Mesenchymal stem cell (in vitro differentiated cells and primary cell): ENCODE measurements at regions not wholly inside any gene's neighbourhood (a gene's known extent, or its start where the extent isn't known, plus 50 kb on each side); places are given as distances from the start of the nearest gene placed in this dataset.

Experiments used
- DNase-seq: peaks from one replicate; pipeline ENCODE4 v3.0.0-alpha.2; 2013
- H2AFZ ChIP-seq: one replicate; pipeline ENCODE4 v1.6.1; 2013; ENCODE audit warnings: low read depth, mild to moderate bottlenecking, control low read depth, inconsistent platforms, low read length, moderate library complexity
- H2AK5ac ChIP-seq: 2 replicates; pipeline ENCODE4 v1.6.1; 2013; ENCODE audit warnings: low read length, moderate library complexity, mild to moderate bottlenecking, inconsistent platforms; ENCODE audit not compliant: severe bottlenecking
- H2BK120ac ChIP-seq: one replicate; pipeline ENCODE4 v1.6.1; 2013; ENCODE audit warnings: low read depth, mild to moderate bottlenecking, inconsistent platforms, low read length, moderate library complexity
- H2BK12ac ChIP-seq, 2 experiments: one replicate each; pipeline ENCODE4 v1.6.1; 2013; ENCODE audit warnings: inconsistent platforms in 2 of 2, low read length in 2 of 2, mild to moderate bottlenecking in 2 of 2, moderate library complexity in 2 of 2, control low read depth in 1 of 2
- H2BK15ac ChIP-seq: one replicate; pipeline ENCODE4 v1.6.1; 2013; ENCODE audit warnings: mild to moderate bottlenecking, low read depth, inconsistent platforms; ENCODE audit not compliant: poor library complexity, severe bottlenecking
- H2BK5ac ChIP-seq: 2 replicates; pipeline ENCODE4 v1.6.1; 2013; ENCODE audit warnings: low read depth, mild to moderate bottlenecking, low read length, control low read depth, inconsistent platforms; ENCODE audit not compliant: poor library complexity, severe bottlenecking
- H3K14ac ChIP-seq, 2 experiments: one replicate each; pipeline ENCODE4 v1.6.1; 2013; ENCODE audit warnings: inconsistent platforms in 2 of 2, low read length in 2 of 2, control low read depth in 1 of 2, mild to moderate bottlenecking in 1 of 2, moderate library complexity in 1 of 2
- H3K18ac ChIP-seq, 2 experiments: one replicate each; pipeline ENCODE4 v1.6.1; 2013; ENCODE audit warnings: inconsistent platforms in 2 of 2, low read length in 2 of 2, control low read depth in 1 of 2, low read depth in 1 of 2, mild to moderate bottlenecking in 1 of 2
- H3K23ac ChIP-seq, 2 experiments: one replicate each; pipeline ENCODE4 v1.6.1; 2013; ENCODE audit warnings: inconsistent platforms in 2 of 2, low read length in 2 of 2, mild to moderate bottlenecking in 2 of 2, moderate library complexity in 2 of 2, control low read depth in 1 of 2
- H3K27ac ChIP-seq: 2 replicates; pipeline ENCODE4 v1.5.1; 2013; ENCODE audit warnings: mild to moderate bottlenecking, moderate library complexity, low read length, control low read depth, inconsistent platforms; ENCODE audit not compliant: poor library complexity, severe bottlenecking
- H3K27me3 ChIP-seq, 2 experiments: 2 replicates each; pipeline versions ENCODE4 v1.6.1 to v1.7.0; 2013; ENCODE audit warnings: low read length in 2 of 2, mild to moderate bottlenecking in 2 of 2, moderate library complexity in 2 of 2, control low read depth in 1 of 2, inconsistent platforms in 1 of 2; ENCODE audit not compliant: control insufficient read depth in 1 of 2, insufficient read depth in 1 of 2
- H3K36me3 ChIP-seq, 2 experiments: 2 replicates each; pipeline versions ENCODE4 v1.6.1 to v1.7.0; 2013; ENCODE audit warnings: low read length in 2 of 2, control low read depth in 1 of 2, inconsistent platforms in 1 of 2, low read depth in 1 of 2, mild to moderate bottlenecking in 1 of 2; ENCODE audit not compliant: insufficient read depth in 2 of 2, control insufficient read depth in 1 of 2
- H3K4ac ChIP-seq, 2 experiments: one replicate each; pipeline ENCODE4 v1.6.1; 2013; ENCODE audit warnings: inconsistent platforms in 2 of 2, low read length in 2 of 2, mild to moderate bottlenecking in 2 of 2, moderate library complexity in 2 of 2, control low read depth in 1 of 2, low read depth in 1 of 2
- H3K4me1 ChIP-seq: 2 replicates; pipeline ENCODE4 v1.6.1; 2013; ENCODE audit warnings: low read depth, low read length, control low read depth; ENCODE audit not compliant: control insufficient read depth, insufficient read depth
- H3K4me2 ChIP-seq: 2 replicates; pipeline ENCODE4 v1.6.1; 2013; ENCODE audit warnings: low read length, mild to moderate bottlenecking, inconsistent platforms; ENCODE audit not compliant: poor library complexity, severe bottlenecking
- H3K4me3 ChIP-seq, 2 experiments: 2 replicates each; pipeline versions ENCODE4 v1.5.1 to v1.7.0; 2013; ENCODE audit warnings: low read length in 2 of 2, mild to moderate bottlenecking in 2 of 2, control low read depth in 1 of 2, low read depth in 1 of 2; ENCODE audit not compliant: insufficient read depth in 1 of 2
- H3K79me1 ChIP-seq: replicated peaks from 2 replicates; pipeline ENCODE4 v1.6.1; 2013; ENCODE audit warnings: mild to moderate bottlenecking, control low read depth, low read length, inconsistent platforms; ENCODE audit not compliant: poor library complexity, severe bottlenecking
- H3K9ac ChIP-seq: 2 replicates; pipeline ENCODE4 v1.7.0; 2013; ENCODE audit warnings: mild to moderate bottlenecking, low read length, moderate library complexity
- H3K9me3 ChIP-seq: 2 replicates; pipeline ENCODE4 v1.7.0; 2013; ENCODE audit warnings: mild to moderate bottlenecking, low read length; ENCODE audit not compliant: control insufficient read depth
- H4K8ac ChIP-seq: one replicate; pipeline ENCODE4 v1.6.1; 2013; ENCODE audit warnings: inconsistent platforms, mild to moderate bottlenecking, low read length, moderate library complexity
- H4K91ac ChIP-seq: one replicate; pipeline ENCODE4 v1.6.1; 2013; ENCODE audit warnings: mild to moderate bottlenecking, low read length, inconsistent platforms
- WGBS: methylation state at CpG from one replicate; pipeline ENCODE4 v1.1.7; 2013; ENCODE audit warnings: mixed read lengths; 5-methylcytosine and 5-hydroxymethylcytosine counted together

DNA sequence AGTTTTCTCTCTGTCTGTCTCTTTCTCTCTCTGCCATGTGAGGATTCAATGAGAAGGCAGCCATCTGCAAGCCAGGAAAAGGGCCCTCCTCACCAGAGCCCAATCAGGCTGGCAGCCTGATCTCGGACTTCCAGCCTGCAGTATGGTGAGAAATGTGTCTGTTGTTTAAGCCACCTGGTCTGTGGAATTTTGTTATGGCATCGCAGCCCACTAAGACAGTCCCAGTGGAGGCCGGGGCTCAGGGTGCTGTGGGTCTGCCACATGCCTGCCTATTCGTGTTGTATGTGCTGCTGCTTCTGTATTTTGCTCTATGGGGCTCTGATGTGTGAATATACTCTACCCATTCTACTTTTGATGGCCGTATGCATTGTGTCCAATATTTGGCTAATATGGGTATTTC, 139.0 kb upstream of the HS6ST1 start:
- Histone ChIP-seq H4K91ac (no peak overlapping the region), H2BK12ac (no peak overlapping the region), H3K4me1 (peaks cover 7% of the 10 kb centered on the region), H3K14ac (no peak overlapping the region), H3K4ac (no peak overlapping the region), H3K27me3 (peaks cover 18 to 29% of the 10 kb centered on the region in 2 experiments), H3K27ac (no peak overlapping the region), H3K79me1 (no peaks in the 10 kb centered on the region), H2BK120ac (no peak overlapping the region), H2AK5ac (no peak overlapping the region), H4K8ac (no peak overlapping the region), H3K9ac (no peak overlapping the region), H3K23ac (no peak overlapping the region), H3K36me3 (no peaks in the 10 kb centered on the region), H2BK15ac (no peak overlapping the region), H2AFZ (no peak overlapping the region), H3K9me3 (peaks cover 4% of the 10 kb centered on the region), H3K4me3 (no peak overlapping the region), H3K18ac (no peak overlapping the region), H3K4me2 (no peak overlapping the region), H2BK5ac (no peak overlapping the region)
- DNase-seq: no peak
- WGBS: 71% methylated on average over 5 of the region's 5 CpGs

DNA sequence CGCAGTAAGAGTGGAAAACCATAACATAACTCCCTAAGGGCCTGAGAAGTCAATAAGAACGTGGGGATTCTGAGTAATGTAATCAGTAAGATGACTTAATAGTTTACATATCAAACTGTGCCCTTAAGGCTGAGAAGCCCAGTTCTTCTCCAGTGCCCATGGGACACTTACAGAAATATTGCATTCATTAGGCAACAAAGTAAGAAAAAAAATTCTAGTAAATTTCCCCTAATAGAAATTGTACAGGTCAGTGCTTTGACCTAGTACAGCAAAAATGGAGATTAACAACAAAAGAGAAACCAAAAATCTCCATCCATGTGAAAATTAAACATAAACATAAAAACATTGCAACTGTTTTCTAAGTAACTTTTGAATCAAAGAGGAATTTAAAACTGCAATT, 139.8 kb upstream of the HS6ST1 start:
- Histone ChIP-seq H3K18ac (no peak overlapping the region), H3K4ac (no peak overlapping the region), H3K23ac (no peak overlapping the region), H3K36me3 (no peaks in the 10 kb centered on the region), H3K14ac (no peak overlapping the region), H2BK5ac (no peak overlapping the region), H2BK120ac (no peak overlapping the region), H3K27me3 (peaks cover 18 to 21% of the 10 kb centered on the region in 2 experiments), H2BK12ac (no peak overlapping the region), H3K4me2 (no peak overlapping the region), H3K4me1 (peaks cover 7% of the 10 kb centered on the region), H2AK5ac (no peak overlapping the region), H3K9ac (no peak overlapping the region), H3K9me3 (peaks cover 4% of the 10 kb centered on the region), H3K27ac (no peak overlapping the region), H3K4me3 (no peak overlapping the region), H2AFZ (no peak overlapping the region), H4K8ac (no peak overlapping the region), H4K91ac (no peak overlapping the region), H3K79me1 (no peaks in the 10 kb centered on the region), H2BK15ac (no peak overlapping the region)
- peak; percentile 39 for DNase-seq
- no CpG with 5 or more reads among the region's 2 CpGs for WGBS

DNA sequence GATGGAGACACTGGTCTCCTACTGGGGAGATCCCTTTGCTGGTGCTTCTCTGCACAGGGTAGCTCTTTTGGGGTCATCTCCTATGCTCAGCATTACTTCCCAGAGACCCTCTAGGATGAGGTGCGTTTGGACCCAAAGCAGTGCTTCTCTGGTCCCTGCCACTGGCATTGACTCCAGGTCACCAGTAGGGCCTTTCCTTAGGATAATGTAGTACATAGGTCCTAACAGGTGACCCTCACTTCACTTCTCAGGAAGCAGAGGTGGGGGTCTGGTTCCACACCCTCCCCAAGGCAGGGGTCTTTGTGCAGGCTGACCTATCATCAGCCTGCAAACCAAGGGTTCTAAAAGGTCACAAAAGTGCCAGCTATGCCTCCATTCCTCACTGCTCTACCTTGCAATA, 145.8 kb upstream of the HS6ST1 start:
- no peaks in the 10 kb centered on the region for H3K79me1 ChIP-seq
- H3K27ac ChIP-seq: no peak overlapping the region
- H3K9me3 ChIP-seq: peaks cover 24% of the 10 kb centered on the region
- no peak overlapping the region for H2AK5ac ChIP-seq
- no peak overlapping the region for H2BK12ac ChIP-seq
- no peak overlapping the region for H3K4me3 ChIP-seq
- H2BK5ac ChIP-seq: no peak overlapping the region
- H3K4me2 ChIP-seq: no peak overlapping the region
- H3K4me1 ChIP-seq: peaks cover under 1% of the 10 kb centered on the region
- H3K18ac ChIP-seq: no peak overlapping the region
- H3K4ac ChIP-seq: no peak overlapping the region
- H2BK15ac ChIP-seq: no peak overlapping the region
- no peak overlapping the region for H3K23ac ChIP-seq
- no peak overlapping the region for H4K91ac ChIP-seq
- WGBS: 93% methylated on average over 1 of the region's 1 CpG
- H3K36me3 ChIP-seq: no peaks in the 10 kb centered on the region
- no peak overlapping the region for H2BK120ac ChIP-seq
- no peak for DNase-seq
- no peaks in the 10 kb centered on the region for H3K27me3 ChIP-seq
- H2AFZ ChIP-seq: no peak overlapping the region
- no peak overlapping the region for H3K9ac ChIP-seq
- no peak overlapping the region for H3K14ac ChIP-seq
- no peak overlapping the region for H4K8ac ChIP-seq

DNA sequence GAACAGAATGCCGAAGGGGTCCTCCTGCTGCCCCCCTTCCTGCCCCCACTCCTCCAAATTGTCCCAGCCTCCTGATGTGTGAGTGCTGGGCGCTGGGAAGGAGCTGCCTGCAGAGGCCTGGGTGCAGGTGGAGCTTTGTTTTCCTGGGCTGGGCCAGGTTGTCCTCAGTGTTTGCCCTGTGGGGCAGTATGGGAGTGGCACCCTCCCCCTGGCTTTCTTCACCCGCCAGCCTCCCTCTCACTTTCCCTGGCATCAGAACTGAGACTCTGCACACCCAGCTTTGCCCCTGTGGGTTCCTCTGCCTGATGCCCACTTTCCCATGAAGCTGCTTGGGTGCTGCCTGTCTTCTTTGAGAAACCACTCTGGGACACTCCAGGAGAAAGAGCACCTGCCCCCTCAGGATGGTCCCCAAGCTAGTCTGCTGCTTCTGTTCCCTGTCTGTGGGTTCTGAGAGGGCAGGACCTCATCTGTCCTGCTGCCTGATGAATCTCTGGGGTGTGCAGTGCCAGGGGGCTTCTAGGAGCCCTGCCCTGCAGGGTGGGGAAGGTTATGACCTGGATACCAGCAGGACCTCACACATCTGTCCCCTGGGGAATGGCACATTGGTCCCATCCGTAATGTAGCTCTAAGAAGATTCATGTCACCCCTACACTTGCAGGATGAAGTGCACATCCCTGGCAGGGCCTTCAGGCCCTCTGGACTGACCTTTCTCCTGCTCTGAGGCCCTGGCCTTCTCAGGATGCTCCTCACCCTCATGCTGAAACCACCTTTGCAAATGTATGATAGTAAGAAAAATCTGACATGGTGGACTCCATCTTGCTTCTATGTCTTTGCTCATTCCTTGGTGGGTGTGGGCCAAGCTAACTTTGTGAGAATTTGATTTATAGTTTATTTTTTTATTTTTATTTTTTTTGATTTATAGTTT, 146.8 kb upstream of the HS6ST1 start:
- H3K79me1 ChIP-seq: no peaks in the 10 kb centered on the region
- no peak overlapping the region for H3K4ac ChIP-seq
- no peak overlapping the region for H3K9ac ChIP-seq
- H3K27ac ChIP-seq: no peak overlapping the region
- DNase-seq: no peak
- no peak overlapping the region for H2BK5ac ChIP-seq
- WGBS: 82% methylated on average over 2 of the region's 4 CpGs
- H2AFZ ChIP-seq: no peak overlapping the region
- peaks cover 35% of the 10 kb centered on the region for H3K9me3 ChIP-seq
- H3K14ac ChIP-seq: no peak overlapping the region
- H3K23ac ChIP-seq: no peak overlapping the region
- no peak overlapping the region for H3K18ac ChIP-seq
- H4K8ac ChIP-seq: no peak overlapping the region
- no peak overlapping the region for H2AK5ac ChIP-seq
- no peaks in the 10 kb centered on the region for H3K36me3 ChIP-seq
- no peak overlapping the region for H3K4me2 ChIP-seq
- H3K4me1 ChIP-seq: no peaks in the 10 kb centered on the region
- no peak overlapping the region for H3K4me3 ChIP-seq
- H2BK12ac ChIP-seq: no peak overlapping the region
- no peak overlapping the region for H2BK120ac ChIP-seq
- H3K27me3 ChIP-seq: no peaks in the 10 kb centered on the region
- no peak overlapping the region for H4K91ac ChIP-seq
- no peak overlapping the region for H2BK15ac ChIP-seq
